ENCODE measurements at regions not wholly inside any gene's neighbourhood (a gene's known extent, or its start where the extent isn't known, plus 50 kb on each side); places are given as distances from the start of the nearest gene placed in this dataset.

DNA sequence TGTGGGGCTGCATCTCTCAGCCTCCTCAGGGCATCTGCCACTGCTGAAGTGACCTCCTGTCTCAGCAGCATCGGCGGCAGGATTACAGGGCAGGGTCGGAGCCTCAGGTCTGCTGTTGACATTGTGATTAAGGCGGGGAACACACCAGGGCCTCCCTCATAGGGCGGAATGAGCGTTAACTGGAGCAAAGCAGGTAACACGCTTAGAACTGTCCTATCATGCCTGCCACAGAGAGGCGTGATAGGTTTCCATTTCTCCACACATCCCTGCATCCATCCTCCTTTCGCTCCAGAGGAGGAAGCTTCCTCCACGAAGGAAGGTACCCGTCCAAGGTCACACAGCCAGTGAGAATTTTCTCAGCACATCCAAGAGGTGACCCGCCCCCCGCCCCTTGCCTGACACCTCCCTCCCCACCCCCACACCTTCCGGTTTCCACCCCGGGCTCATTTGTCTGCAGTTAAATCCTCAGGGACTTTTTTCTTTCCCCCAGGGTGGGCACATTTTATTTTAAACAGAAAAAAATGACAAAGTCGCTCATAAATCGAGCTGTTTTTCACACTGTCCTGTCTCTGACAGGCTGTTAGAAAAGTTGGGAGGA lies 200.8 kb downstream of the TFAP2C start:
- Histone ChIP-seq H3K9ac (no peak overlapping the region), H3K36me3 (no peaks in the 10 kb centered on the region), H3K9me3 (ENCODE audit: low read depth) (no peaks in the 10 kb centered on the region), H2AFZ (replicated peaks) (no peak overlapping the region), H4K20me1 (ENCODE audit: low read depth) (no peaks in the 10 kb centered on the region), H3K27me3 (no peaks in the 10 kb centered on the region), H3K79me2 (ENCODE audit: low read depth) (no peaks in the 10 kb centered on the region), H3K4me2 (peak overlapping the region; percentile 59), H3F3A (ENCODE audit: low read depth) (no peaks in the 10 kb centered on the region), H3K27ac (no peak overlapping the region), H3K4me3 (peak overlapping the region; percentile 25), H3K4me1 (peaks cover 28% of the 10 kb centered on the region)
- DNase-seq (ENCODE audit: low spot score), result no peak
- H3K36me3 Mint-ChIP-seq, result no peaks in the 10 kb centered on the region
- H3K4me3 Mint-ChIP-seq, result peak overlapping the region; percentile 62
- TF ChIP-seq, protein P1, sequence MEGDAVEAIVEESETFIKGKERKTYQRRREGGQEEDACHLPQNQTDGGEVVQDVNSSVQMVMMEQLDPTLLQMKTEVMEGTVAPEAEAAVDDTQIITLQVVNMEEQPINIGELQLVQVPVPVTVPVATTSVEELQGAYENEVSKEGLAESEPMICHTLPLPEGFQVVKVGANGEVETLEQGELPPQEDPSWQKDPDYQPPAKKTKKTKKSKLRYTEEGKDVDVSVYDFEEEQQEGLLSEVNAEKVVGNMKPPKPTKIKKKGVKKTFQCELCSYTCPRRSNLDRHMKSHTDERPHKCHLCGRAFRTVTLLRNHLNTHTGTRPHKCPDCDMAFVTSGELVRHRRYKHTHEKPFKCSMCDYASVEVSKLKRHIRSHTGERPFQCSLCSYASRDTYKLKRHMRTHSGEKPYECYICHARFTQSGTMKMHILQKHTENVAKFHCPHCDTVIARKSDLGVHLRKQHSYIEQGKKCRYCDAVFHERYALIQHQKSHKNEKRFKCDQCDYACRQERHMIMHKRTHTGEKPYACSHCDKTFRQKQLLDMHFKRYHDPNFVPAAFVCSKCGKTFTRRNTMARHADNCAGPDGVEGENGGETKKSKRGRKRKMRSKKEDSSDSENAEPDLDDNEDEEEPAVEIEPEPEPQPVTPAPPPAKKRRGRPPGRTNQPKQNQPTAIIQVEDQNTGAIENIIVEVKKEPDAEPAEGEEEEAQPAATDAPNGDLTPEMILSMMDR (IDR thresholded peaks at IDR 0.05), result no peak
- H3K9me3 Mint-ChIP-seq, result no peaks in the 10 kb centered on the region
- H3K4me1 Mint-ChIP-seq, result peaks cover 58% of the 10 kb centered on the region
- H3K27ac Mint-ChIP-seq, result peak overlapping the region; percentile 22
- H3K27me3 Mint-ChIP-seq (ENCODE audit: insufficient read depth, low read depth), result peaks cover 20% of the 10 kb centered on the region

GRCh38 chr20:56831795-56832194 lies 202.7 kb downstream of the TFAP2C start:
- DNase-seq (ENCODE audit: low spot score), result no peak
- no peak overlapping the region for H3K27ac ChIP-seq
- no peaks in the 10 kb centered on the region for H3F3A ChIP-seq (ENCODE audit: low read depth)
- H4K20me1 ChIP-seq (ENCODE audit: low read depth), result no peaks in the 10 kb centered on the region
- no peak overlapping the region for H3K4me3 ChIP-seq
- H3K4me1 ChIP-seq, result peaks cover 23% of the 10 kb centered on the region
- no peak overlapping the region for H2AFZ ChIP-seq (replicated peaks)
- Mint-ChIP-seq H3K4me1 (peaks cover 62% of the 10 kb centered on the region), H3K9me3 (no peaks in the 10 kb centered on the region), H3K27me3 (ENCODE audit: insufficient read depth, low read depth) (peaks cover 24% of the 10 kb centered on the region), H3K27ac (peak overlapping the region; percentile 48), H3K36me3 (no peaks in the 10 kb centered on the region), H3K4me3 (no peak overlapping the region)
- H3K36me3 ChIP-seq, result no peaks in the 10 kb centered on the region
- no peaks in the 10 kb centered on the region for H3K79me2 ChIP-seq (ENCODE audit: low read depth)
- H3K9ac ChIP-seq, result no peak overlapping the region
- no peaks in the 10 kb centered on the region for H3K9me3 ChIP-seq (ENCODE audit: low read depth)
- H3K27me3 ChIP-seq, result no peaks in the 10 kb centered on the region
- H3K4me2 ChIP-seq, result no peak overlapping the region
- TF ChIP-seq EZH2 (IDR thresholded peaks at IDR 0.05) (no peak), EZH2phosphoT487 (IDR thresholded peaks at IDR 0.05) (no peak)
- TF ChIP-seq, protein P1 (IDR thresholded peaks at IDR 0.05), result no peak

DNA sequence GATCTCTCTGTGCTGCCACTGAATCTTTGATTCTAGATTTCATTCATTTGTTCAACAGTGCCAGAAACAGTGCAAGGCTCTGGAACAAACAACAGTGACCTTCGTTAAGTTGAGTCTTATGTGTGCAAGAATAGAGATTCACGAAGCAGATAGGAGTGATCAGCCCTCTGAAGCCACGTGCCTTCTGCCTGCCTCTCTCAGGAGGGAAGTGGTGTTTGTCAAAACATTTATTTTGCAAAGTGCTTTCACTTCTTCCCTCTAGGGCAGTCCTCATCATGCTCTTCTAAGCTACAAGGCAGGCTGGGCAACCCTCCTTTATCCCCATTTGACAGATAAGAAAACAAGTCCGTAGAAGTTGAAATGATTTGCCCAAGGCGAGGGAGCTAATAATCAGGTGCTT lies 204.3 kb downstream of the TFAP2C start:
- Histone ChIP-seq H2AFZ (replicated peaks) (no peak overlapping the region), H3K36me3 (no peaks in the 10 kb centered on the region), H3K4me3 (no peak overlapping the region), H3F3A (ENCODE audit: low read depth) (no peaks in the 10 kb centered on the region), H3K27ac (no peak overlapping the region), H3K9me3 (ENCODE audit: low read depth) (no peaks in the 10 kb centered on the region), H3K9ac (no peak overlapping the region), H3K4me2 (no peak overlapping the region), H3K79me2 (ENCODE audit: low read depth) (no peaks in the 10 kb centered on the region), H4K20me1 (ENCODE audit: low read depth) (no peaks in the 10 kb centered on the region), H3K4me1 (peaks cover 11% of the 10 kb centered on the region), H3K27me3 (no peaks in the 10 kb centered on the region)
- TF ChIP-seq, protein P1 (IDR thresholded peaks at IDR 0.05), result no peak
- TF ChIP-seq EZH2 (IDR thresholded peaks at IDR 0.05) (no peak), EZH2phosphoT487 (IDR thresholded peaks at IDR 0.05) (no peak)
- H3K36me3 Mint-ChIP-seq, result no peaks in the 10 kb centered on the region
- no peak overlapping the region for H3K27ac Mint-ChIP-seq
- H3K9me3 Mint-ChIP-seq, result peaks cover 3% of the 10 kb centered on the region
- peaks cover 15% of the 10 kb centered on the region for H3K27me3 Mint-ChIP-seq (ENCODE audit: insufficient read depth, low read depth)
- no peak for DNase-seq (ENCODE audit: low spot score)
- H3K4me3 Mint-ChIP-seq, result no peak overlapping the region
- H3K4me1 Mint-ChIP-seq, result peaks cover 46% of the 10 kb centered on the region
